HT1080 (cell line): ENCODE measurements at regions not wholly inside any gene's neighbourhood (a gene's known extent, or its start where the extent isn't known, plus 50 kb on each side); places are given as distances from the start of the nearest gene placed in this dataset.

ENCODE experiments used
- DNase-seq: peaks from one replicate; pipeline ENCODE4 v3.0.0-alpha.2; 2015; ENCODE audit warnings: low read depth

DNA sequence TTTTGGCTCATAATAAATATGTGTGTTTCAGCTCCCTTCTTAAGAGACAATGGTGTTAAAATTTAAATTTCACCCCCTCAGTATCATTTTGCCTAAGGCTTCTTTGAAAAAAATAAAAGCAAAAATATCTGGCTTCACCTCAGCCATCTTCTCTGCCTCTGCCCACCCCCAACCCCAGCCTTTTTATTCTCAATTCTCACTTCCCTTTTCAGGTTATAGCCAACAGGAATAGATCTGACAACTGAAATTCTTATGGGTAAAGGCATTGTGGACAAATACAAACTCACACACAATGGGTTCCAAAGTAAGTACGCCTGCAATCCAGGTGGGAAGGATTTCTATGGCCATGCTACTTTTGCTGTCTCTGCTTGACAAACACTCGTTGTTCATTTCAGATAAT, 399.0 kb upstream of the ARRDC4 start:
- no peak for DNase-seq

DNA sequence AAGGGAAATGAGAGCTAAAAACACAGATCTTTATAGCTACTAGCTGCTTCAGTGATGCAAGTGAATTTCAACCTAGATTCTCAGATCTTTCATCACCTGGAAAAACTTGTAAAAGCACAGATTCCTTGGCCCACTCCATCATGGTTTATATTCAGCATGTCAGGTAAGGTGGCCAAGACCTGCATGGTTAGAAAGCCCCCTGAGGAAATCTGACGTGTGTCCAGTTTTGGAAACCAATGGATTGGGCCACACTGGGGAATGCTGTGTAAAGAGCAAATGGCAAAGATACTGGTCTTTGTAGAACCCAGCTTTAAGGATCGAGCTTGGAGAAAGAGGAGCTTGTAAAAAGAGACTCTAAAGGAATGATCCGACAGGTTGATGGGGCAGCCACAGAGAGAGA, 397.0 kb upstream of the ARRDC4 start:
- no peak for DNase-seq

- peak; percentile 5 for DNase-seq
Observed at GRCh38 chr15:97566961-97567360, 393.5 kb upstream of the ARRDC4 start.

- no peak for DNase-seq
Observed at GRCh38 chr15:97567411-97567810, 393.1 kb upstream of the ARRDC4 start.

GRCh38 chr15:97576929-97577645, 383.4 kb upstream of the ARRDC4 start:
- no peak for DNase-seq

- DNase-seq = no peak
Observed at GRCh38 chr15:97585408-97585807, 375.1 kb upstream of the ARRDC4 start.

- no peak for DNase-seq
Observed at GRCh38 chr15:97592778-97593177, 367.7 kb upstream of the ARRDC4 start.

DNA sequence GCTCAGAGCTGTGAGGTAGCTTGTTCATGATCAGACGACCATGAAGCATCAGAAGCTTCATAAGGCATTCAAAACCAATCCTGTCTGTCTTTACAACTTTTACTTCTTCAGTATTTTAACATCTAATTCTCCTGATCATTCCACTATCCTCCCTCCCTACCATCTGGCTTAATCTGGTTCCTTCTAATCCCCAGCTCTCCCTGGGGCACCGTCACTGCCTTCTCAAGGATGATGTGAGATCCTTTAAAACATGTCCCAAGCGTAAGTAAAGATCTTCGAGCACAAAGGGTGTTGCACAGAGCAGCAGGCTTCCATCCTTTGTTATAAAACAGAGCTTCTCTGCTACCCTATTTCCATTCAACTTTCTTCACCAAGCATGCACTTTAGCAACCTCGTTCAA, 362.7 kb upstream of the ARRDC4 start:
- DNase-seq = no peak

DNA sequence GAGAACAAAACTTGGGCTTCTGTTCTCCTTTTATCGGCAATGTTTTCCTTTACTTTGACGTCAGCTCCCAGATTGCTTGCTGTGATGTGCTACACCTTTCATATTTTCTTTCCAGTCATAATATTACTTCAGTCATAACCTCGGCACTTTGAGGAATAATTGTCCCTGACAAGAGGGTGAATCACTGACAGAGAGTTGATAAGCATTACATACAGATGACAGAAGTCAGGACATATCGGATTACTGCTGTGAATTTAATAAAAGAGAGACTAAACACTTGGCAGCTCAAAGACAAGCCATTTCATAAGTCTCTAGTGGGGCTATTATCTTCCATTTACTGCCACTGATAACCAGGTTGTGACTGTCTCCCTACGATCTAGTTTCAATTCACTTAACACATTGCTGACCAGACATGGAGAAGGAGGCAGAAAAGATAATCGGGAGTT, 362.1 kb upstream of the ARRDC4 start:
- DNase-seq = no peak

DNA sequence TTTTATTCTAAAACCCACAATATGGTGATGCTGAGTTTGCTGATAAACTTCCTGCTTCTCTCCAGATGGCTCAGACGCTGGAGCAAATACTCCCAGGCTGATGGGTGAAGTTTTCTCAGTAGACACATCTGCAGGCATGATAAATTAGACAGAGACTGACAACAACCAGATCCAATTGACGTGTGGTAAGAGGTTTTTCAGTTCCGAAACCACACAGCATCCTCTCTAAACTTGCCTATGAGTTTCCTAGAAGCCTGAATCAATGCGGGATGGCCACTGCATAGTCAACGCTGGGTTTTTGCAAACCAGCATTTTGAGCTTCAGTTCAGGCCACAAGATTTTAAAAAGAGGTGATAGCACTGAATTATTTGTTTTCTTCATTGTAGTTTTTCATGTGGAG, 360.3 kb upstream of the ARRDC4 start:
- DNase-seq = no peak

GRCh38 chr15:97604677-97605076, 355.8 kb upstream of the ARRDC4 start:
- no peak for DNase-seq

DNA sequence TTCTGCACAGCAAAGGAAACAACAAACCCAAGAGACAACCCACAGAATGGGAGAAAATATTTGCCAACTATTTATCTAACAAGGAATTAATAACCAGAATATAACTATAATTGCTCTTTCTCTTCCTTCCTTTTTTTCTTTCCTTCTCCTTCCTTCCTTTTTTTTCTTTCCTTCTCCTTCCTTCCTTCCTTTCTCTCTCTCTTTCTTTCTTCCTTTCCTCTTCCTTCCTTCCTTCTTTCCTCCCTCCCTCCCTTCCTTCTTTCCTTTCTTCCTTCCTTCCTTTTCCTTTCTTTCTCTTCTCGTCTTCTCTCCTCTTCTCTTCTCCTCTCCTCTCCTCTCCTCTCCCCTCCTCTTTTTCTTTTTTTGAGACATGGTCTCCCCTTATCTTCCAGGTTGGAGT, 345.4 kb upstream of the ARRDC4 start:
- DNase-seq = no peak

- no peak for DNase-seq
Observed at GRCh38 chr15:97623091-97623661, 337.3 kb upstream of the ARRDC4 start.

GRCh38 chr15:97627634-97628033, 332.9 kb upstream of the ARRDC4 start:
- no peak for DNase-seq

DNA sequence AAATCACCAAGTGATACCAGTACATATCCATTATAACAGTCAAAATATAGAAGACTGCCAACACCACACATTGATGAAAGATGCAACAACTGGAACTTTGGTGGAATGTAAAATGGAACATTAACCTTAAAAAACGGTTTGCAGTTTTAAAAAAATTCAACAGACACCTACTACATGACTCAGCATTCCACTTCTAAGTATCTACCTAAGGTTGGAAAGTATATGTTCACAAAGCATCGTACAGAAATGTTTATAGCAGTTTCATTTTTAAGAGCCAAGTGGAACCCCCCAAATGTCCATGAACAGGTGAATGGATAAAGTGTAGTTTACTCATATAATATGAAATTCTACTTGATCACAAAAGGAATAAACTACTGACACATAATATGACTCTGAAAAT, 314.7 kb upstream of the ARRDC4 start:
- no peak for DNase-seq

DNA sequence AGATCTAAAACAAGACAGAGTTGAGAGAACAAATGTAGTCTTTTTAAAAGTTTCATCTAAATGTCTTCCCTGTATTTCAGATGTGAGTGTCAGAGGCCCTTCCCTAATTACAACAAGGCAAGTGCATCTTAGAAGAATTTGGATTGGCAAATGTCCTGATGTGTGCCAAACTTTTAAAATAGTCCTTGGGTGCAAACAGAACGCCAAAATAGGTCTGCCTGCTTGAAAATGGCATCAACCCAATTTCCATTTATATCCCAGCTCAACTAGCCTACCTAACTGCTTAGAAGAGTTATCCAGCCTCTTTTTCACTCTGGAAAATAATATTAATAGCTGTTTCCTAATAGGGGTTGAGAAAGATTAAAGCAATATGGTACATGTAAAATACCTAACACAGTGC, 311.8 kb upstream of the ARRDC4 start:
- DNase-seq = no peak

GRCh38 chr15:97652041-97652440, 308.5 kb upstream of the ARRDC4 start:
- DNase-seq = no peak

DNA sequence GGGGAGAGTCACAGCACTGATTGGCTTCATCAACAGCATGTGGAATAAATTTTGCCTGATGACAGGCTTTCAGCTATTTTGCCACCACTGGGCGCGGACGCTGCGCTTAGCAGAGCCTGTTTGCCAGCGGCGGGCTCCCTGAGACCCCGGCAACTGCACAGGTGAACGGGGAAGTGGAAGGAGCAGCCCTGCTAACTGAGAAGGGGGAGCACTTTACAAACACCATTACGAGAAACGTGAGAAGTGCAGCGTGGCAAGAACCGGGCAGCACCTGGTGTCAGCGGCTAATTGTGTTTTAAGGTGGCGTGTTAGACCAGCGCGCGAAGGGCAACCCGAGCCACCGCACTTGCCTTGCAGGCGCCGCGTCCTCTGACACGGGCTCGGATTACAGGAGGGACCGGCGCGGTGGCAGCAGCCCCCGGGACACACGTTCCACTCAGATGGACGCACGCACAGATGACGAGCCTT, 307.8 kb upstream of the ARRDC4 start:
- no peak for DNase-seq

GRCh38 chr15:97653896-97654295, 306.6 kb upstream of the ARRDC4 start:
- DNase-seq = no peak

DNA sequence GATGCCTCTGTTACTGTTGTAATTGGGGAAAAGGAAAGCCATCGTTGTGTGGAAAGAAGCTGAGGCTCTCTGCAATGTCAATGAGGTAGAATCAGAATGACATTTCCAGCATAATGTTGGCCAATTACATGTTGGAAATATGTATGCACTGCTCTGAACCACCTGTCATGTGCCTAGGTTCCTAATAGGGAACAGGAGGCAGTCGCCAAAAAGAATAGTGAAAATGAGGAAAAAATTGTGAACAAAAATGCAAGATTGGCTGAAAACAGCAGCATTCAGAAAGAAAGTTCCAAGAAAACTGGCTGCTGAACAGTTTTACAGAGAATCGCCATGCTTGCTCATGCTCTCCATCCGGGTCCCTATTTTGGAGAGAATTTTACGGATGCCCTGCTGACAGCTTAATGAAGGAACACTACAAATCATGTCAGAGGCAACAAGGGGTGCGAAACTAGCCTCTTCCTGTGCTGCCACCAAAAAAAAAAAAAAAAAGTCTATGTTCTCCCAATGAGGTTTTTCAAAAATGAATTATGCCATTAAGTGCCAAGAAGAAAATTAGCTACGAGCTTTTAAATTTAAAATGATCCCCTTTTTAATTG, 305.9 kb upstream of the ARRDC4 start:
- DNase-seq = no peak

DNA sequence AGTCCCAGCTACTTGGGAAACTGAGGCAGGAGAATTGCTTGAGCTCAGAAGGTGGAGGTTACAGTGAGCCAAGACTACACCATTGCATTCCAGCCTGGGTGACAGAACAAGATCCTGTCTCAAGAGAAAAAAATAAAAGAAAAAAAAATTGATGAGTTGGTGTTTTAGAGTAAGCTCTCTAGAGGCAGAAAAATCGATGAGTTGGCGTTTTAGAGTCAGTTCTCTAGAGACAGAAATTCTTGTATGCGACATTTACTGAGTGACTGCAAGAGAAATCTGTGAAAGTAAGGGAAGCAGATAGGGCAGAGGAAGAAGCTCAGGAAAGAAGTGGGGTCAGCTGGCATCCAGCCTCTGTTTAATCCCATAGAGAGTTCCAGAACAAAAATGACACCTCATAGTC, 298.7 kb upstream of the ARRDC4 start:
- DNase-seq = no peak

- no peak for DNase-seq
Observed at GRCh38 chr15:97672586-97672985, 287.9 kb upstream of the ARRDC4 start.

GRCh38 chr15:97678656-97679055, 281.8 kb upstream of the ARRDC4 start:
- no peak for DNase-seq
